GM23248 (cell line): ENCODE measurements at regions not wholly inside any gene's neighbourhood (a gene's known extent, or its start where the extent isn't known, plus 50 kb on each side); places are given as distances from the start of the nearest gene placed in this dataset.
"Not testable (repeated sequence)": the region's sequence is repeated elsewhere in the genome, so short reads cannot be mapped to it uniquely, and the experiment has no call there.

Experiments used
- DNase-seq: peaks from one replicate; pipeline ENCODE4 v3.0.0-alpha.2; 2015
- H2AFZ ChIP-seq: fragments of 200-600 bp; sonication (generic); 2 replicates; pipeline ENCODE4 v1.6.1; 2016; ENCODE audit warnings: antibody characterized with exemption
- H3F3A ChIP-seq: fragments of 200-600 bp; sonication (generic); 2 replicates; pipeline ENCODE4 v1.6.1; 2016; ENCODE audit warnings: mild to moderate bottlenecking, antibody characterized with exemption, mixed run types; ENCODE audit not compliant: insufficient read depth
- H3K27ac ChIP-seq: fragments of 200-600 bp; sonication (generic); 2 replicates; pipeline ENCODE4 v1.5.1; 2016; ENCODE audit warnings: mild to moderate bottlenecking
- H3K27me3 ChIP-seq: fragments of 200-600 bp; sonication (generic); replicated peaks from 2 replicates; pipeline ENCODE4 v1.6.1; 2016; ENCODE audit warnings: mild to moderate bottlenecking; ENCODE audit not compliant: insufficient read depth
- H3K36me3 ChIP-seq: fragments of 200-600 bp; sonication (generic); 2 replicates; pipeline ENCODE4 v1.6.1; 2016; ENCODE audit warnings: low read depth, mild to moderate bottlenecking
- H3K4me1 ChIP-seq: fragments of 200-600 bp; sonication (generic); 2 replicates; pipeline ENCODE4 v1.6.1; 2016; ENCODE audit warnings: mild to moderate bottlenecking; ENCODE audit not compliant: insufficient read depth
- H3K4me2 ChIP-seq: fragments of 200-600 bp; sonication (generic); one replicate; pipeline ENCODE4 v1.6.1; 2016; ENCODE audit warnings: mild to moderate bottlenecking; ENCODE audit not compliant: unreplicated experiment
- H3K4me3 ChIP-seq: fragments of 200-600 bp; sonication (generic); 2 replicates; pipeline ENCODE4 v1.5.1; 2016; ENCODE audit warnings: mild to moderate bottlenecking
- H3K79me2 ChIP-seq: fragments of 200-600 bp; sonication (generic); 2 replicates; pipeline ENCODE4 v1.6.1; 2016; ENCODE audit warnings: mild to moderate bottlenecking; ENCODE audit not compliant: insufficient read depth
- H3K9ac ChIP-seq: fragments of 200-600 bp; sonication (generic); 2 replicates; pipeline ENCODE4 v1.6.1; 2016; ENCODE audit warnings: mild to moderate bottlenecking
- H3K9me2 ChIP-seq: fragments of 200-600 bp; sonication (generic); 2 replicates; pipeline ENCODE4 v1.6.1; 2016; ENCODE audit warnings: mixed run types, mild to moderate bottlenecking, moderate library complexity; ENCODE audit not compliant: insufficient read depth
- H3K9me3 ChIP-seq: fragments of 200-600 bp; sonication (generic); one replicate; pipeline ENCODE4 v1.6.1; 2017; ENCODE audit warnings: low read depth
- H4K20me1 ChIP-seq: fragments of 200-600 bp; sonication (generic); 2 replicates; pipeline ENCODE4 v1.6.0; 2016; ENCODE audit not compliant: insufficient read depth
- EZH2 ChIP-seq: fragments of 200-600 bp; sonication (generic); IDR thresholded peaks from 2 replicates; pipeline ENCODE4 v1.6.1; 2018; ENCODE audit warnings: antibody characterized with exemption, mild to moderate bottlenecking; ENCODE audit not compliant: insufficient read depth, poor library complexity, severe bottlenecking
- EZH2phosphoT487 ChIP-seq: fragments of 200-600 bp; sonication (generic); IDR thresholded peaks from 2 replicates; pipeline ENCODE4 v1.6.1; 2018; ENCODE audit warnings: antibody characterized with exemption, moderate library complexity, mild to moderate bottlenecking, low read depth; ENCODE audit not compliant: insufficient read depth
- WGBS, 2 experiments: methylation state at CpG; one replicate each; pipeline ENCODE4 v1.1.6; 2015 to 2017; ENCODE audit warnings: low lambda C conversion rate in 2 of 2, low coverage in 1 of 2; ENCODE audit errors: missing lambda C conversion rate in 2 of 2; 5-methylcytosine and 5-hydroxymethylcytosine counted together
- in situ Hi-C: fragments of 300-500 bp; cut with MboI; formaldehyde crosslinking; loops from 2 replicates; pipeline ENCODE4 v1.15.0; 2020

GRCh38 chr7:24629958-24630357 is 56.7 kb downstream of the PALS2 start:
- 69 to 75% methylated on average over 5 of the region's 5 CpGs for WGBS, 2 experiments
- in situ Hi-C loops, result not testable (repeated sequence)

DNA sequence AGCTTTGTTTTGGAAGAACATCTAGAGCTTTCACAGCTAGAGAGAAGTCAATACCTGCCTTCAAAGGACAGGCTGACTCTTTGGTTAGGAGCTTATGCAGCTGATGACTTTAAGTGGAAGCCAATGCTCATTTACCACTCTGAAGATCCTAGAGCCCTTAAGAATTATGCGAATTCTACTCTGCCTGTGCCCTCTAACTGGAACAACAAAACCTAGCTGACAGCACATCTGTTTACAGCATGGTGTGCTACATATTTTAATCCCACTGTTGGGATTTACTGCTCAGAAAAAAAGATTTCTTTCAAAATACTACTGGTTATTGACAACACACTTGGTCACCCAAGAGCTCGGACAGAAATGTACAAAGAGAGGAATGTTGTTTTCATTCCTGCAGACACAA is 57.3 kb downstream of the PALS2 start:
- no peaks in the 10 kb centered on the region for H3K9me3 ChIP-seq
- H4K20me1 ChIP-seq, result no peaks in the 10 kb centered on the region
- no peaks in the 10 kb centered on the region for H3F3A ChIP-seq
- no peak overlapping the region for H3K4me2 ChIP-seq
- in situ Hi-C loops, result no loop called here
- WGBS, 2 experiments, result 76 to 85% methylated on average over 2 of the region's 2 CpGs
- DNase-seq, result no peak
- no peaks in the 10 kb centered on the region for H3K36me3 ChIP-seq
- TF ChIP-seq EZH2phosphoT487, result no peak
- no peak for TF ChIP-seq EZH2
- H3K79me2 ChIP-seq, result no peaks in the 10 kb centered on the region
- H3K9me2 ChIP-seq, result no peaks in the 10 kb centered on the region
- H3K9ac ChIP-seq, result no peak overlapping the region
- no peaks in the 10 kb centered on the region for H3K27me3 ChIP-seq
- no peaks in the 10 kb centered on the region for H3K4me1 ChIP-seq
- no peak overlapping the region for H3K4me3 ChIP-seq
- H2AFZ ChIP-seq, result no peak overlapping the region
- no peak overlapping the region for H3K27ac ChIP-seq

More at GRCh38 chr7:24629958-24630357, 56.7 kb downstream of the PALS2 start:
- H3K79me2 ChIP-seq, H3K9me3 ChIP-seq, H4K20me1 ChIP-seq, H3K4me3 ChIP-seq, H3K27me3 ChIP-seq, DNase-seq, H2AFZ ChIP-seq, H3K9me2 ChIP-seq, H3K4me1 ChIP-seq, H3K36me3 ChIP-seq, H3K9ac ChIP-seq, H3K4me2 ChIP-seq, H3K27ac ChIP-seq, H3F3A ChIP-seq: not testable (repeated sequence)

GRCh38 chr7:24637021-24637420 is 63.8 kb downstream of the PALS2 start:
- Histone ChIP-seq H3K9me3 (no peaks in the 10 kb centered on the region), H3K4me1 (no peaks in the 10 kb centered on the region), H4K20me1 (no peaks in the 10 kb centered on the region), H3K4me2 (no peak overlapping the region), H2AFZ (no peak overlapping the region), H3K36me3 (0 out of 2 replicates have a peak, but pooled peaks cover 2% of the 10 kb centered on the region), H3K27ac (no peak overlapping the region), H3K9ac (no peak overlapping the region), H3K4me3 (no peak overlapping the region), H3K79me2 (no peaks in the 10 kb centered on the region), H3F3A (no peaks in the 10 kb centered on the region), H3K9me2 (no peaks in the 10 kb centered on the region), H3K27me3 (no peaks in the 10 kb centered on the region)
- 94 to 100% methylated on average over 1 of the region's 1 CpG for WGBS, 2 experiments
- TF ChIP-seq EZH2, result no peak
- no peak for TF ChIP-seq EZH2phosphoT487
- peak; percentile 3 for DNase-seq
- in situ Hi-C loops, result no loop called here

DNA sequence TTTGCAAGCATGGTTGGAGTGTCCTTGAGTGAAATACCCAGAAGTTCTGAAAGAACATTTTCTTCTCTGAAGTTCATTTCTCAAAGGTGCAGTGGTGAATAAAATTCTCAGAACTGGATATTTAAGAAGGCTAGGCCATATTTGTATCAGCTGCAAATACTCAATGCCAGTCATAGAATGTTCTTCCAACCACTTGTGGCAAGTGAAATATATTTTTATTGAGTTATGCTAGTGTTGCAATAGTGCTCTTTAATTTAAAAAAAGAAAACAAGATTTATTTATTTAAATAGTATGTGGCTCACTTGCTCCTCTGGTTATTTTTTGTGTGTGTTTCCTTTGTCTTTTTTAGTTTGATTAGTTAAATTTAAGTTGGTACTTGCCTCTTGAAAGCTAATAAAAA is 64.5 kb downstream of the PALS2 start:
- H4K20me1 ChIP-seq, result no peaks in the 10 kb centered on the region
- no peak overlapping the region for H3K9ac ChIP-seq
- H3K79me2 ChIP-seq, result no peaks in the 10 kb centered on the region
- H3K4me1 ChIP-seq, result no peaks in the 10 kb centered on the region
- DNase-seq, result no peak
- in situ Hi-C loops, result no loop called here
- H3K36me3 ChIP-seq, result 0 out of 2 replicates have a peak, but pooled peaks cover 3% of the 10 kb centered on the region
- TF ChIP-seq EZH2phosphoT487 (no peak), EZH2 (no peak)
- no peak overlapping the region for H3K27ac ChIP-seq
- no peaks in the 10 kb centered on the region for H3K27me3 ChIP-seq
- H3K9me3 ChIP-seq, result no peaks in the 10 kb centered on the region
- no peak overlapping the region for H2AFZ ChIP-seq
- no peak overlapping the region for H3K4me3 ChIP-seq
- H3F3A ChIP-seq, result no peaks in the 10 kb centered on the region
- H3K9me2 ChIP-seq, result no peaks in the 10 kb centered on the region
- no peak overlapping the region for H3K4me2 ChIP-seq

- in situ Hi-C loops, result not testable (repeated sequence)
Measured at GRCh38 chr7:24644567-24644966, 71.3 kb downstream of the PALS2 start.

More at GRCh38 chr7:24644567-24644966, 71.3 kb downstream of the PALS2 start:
- H3K27me3 ChIP-seq, H3K9ac ChIP-seq, H3F3A ChIP-seq, H3K4me3 ChIP-seq, H3K9me3 ChIP-seq, H3K27ac ChIP-seq, H3K9me2 ChIP-seq, H2AFZ ChIP-seq, H3K79me2 ChIP-seq, DNase-seq, H4K20me1 ChIP-seq, H3K4me2 ChIP-seq, H3K36me3 ChIP-seq, H3K4me1 ChIP-seq: not testable (repeated sequence)
- 91 to 99% methylated on average over 3 of the region's 3 CpGs for WGBS, 2 experiments
